ENCODE measurements at regions not wholly inside any gene's neighbourhood (a gene's known extent, or its start where the extent isn't known, plus 50 kb on each side); places are given as distances from the start of the nearest gene placed in this dataset.
"Not testable (repeated sequence)": the region's sequence is repeated elsewhere in the genome, so short reads cannot be mapped to it uniquely, and the experiment has no call there.

DNA sequence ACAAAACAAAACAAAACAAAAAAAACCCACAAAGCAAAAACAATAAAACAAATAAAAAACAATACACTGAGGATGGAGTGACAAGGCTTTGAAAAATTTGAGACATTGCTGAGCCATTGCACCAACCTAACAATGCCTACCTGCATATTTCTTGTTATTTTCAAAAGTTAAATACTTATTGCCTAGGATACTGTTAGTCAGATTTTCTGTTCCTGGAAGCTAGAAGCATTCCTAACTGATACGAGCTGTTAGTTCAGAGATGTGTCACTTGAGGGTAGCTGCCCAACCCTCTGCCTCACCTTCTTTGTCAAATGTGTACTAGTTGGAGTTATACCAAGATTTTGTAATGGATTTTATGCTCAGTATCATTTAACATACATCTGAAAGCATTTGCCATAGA, 187.2 kb downstream of the TXNL1 start:
- intact Hi-C loops (cut with DNase I), result no loop called here
- Histone ChIP-seq H3K4me1 (ENCODE audit: insufficient read depth) (no peaks in the 10 kb centered on the region), H3K9me3 (no peaks in the 10 kb centered on the region), H3K4me3 (no peak overlapping the region), H3K27me3 (no peaks in the 10 kb centered on the region), H3K36me3 (no peaks in the 10 kb centered on the region), H3K27ac (no peak overlapping the region)
- WGBS, 3 donors, result 81 to 85% (median 83%) methylated on average over 1 of the region's 1 CpG
- TF ChIP-seq CTCF (IDR thresholded peaks at IDR 0.05) (no peak), POLR2A (IDR thresholded peaks at IDR 0.05) (no peak), EP300 (IDR thresholded peaks at IDR 0.05) (no peak)
- DNase-seq, result no peak

DNA sequence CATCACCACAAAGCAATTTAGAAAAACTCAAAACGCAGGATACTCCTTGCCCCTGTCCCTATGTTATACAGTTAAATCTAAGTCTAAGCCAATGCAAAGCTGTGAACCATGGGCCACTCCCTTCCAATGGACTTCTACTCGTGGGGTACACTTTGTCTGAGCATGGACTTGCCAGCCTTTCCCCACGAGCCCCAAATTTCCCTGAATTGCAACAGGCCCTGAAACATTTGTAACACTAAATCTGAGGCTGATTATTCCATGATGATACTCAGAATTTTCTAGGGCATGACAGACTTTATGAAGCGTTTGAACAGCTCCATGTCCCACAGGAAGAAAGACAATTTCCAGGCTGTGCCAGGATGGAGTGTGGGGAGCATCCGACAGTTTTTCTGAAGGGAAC, 189.6 kb downstream of the TXNL1 start:
- no peaks in the 10 kb centered on the region for H3K27me3 ChIP-seq
- no peaks in the 10 kb centered on the region for H3K36me3 ChIP-seq
- no peak overlapping the region for H3K4me3 ChIP-seq
- no peak for TF ChIP-seq EP300 (IDR thresholded peaks at IDR 0.05)
- no peak for TF ChIP-seq CTCF (IDR thresholded peaks at IDR 0.05)
- no peak for TF ChIP-seq POLR2A (IDR thresholded peaks at IDR 0.05)
- H3K4me1 ChIP-seq (ENCODE audit: insufficient read depth), result no peaks in the 10 kb centered on the region
- no peaks in the 10 kb centered on the region for H3K9me3 ChIP-seq
- H3K27ac ChIP-seq, result no peak overlapping the region
- no peak for DNase-seq
- WGBS, 3 donors, result 91 to 94% (median 94%) methylated on average over 5 of the region's 5 CpGs
- intact Hi-C loops (cut with DNase I), result no loop called here

DNA sequence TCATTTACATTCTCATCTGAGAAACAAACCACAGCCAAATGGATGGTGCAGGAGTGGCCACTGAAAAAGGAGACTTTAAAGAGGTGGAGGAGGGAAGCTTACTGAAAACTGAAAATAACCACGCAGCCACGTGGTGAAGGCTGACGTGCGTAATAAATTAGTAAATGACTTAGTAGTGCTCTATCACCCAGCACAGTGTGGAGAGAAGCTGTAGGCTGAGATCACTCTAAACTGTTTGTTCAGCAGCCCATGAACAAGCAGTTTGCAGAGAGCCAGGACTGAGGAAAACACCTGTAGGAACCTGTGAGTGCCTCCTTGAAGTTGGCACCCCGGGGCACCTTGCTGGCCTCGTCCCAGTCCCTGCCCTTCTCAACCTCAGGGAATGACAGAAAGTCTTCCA, 193.0 kb downstream of the TXNL1 start:
- no peaks in the 10 kb centered on the region for H3K4me1 ChIP-seq (ENCODE audit: insufficient read depth)
- H3K27ac ChIP-seq, result no peak overlapping the region
- no peak overlapping the region for H3K4me3 ChIP-seq
- H3K9me3 ChIP-seq, result no peaks in the 10 kb centered on the region
- DNase-seq, result no peak
- TF ChIP-seq POLR2A (IDR thresholded peaks at IDR 0.05), result no peak
- TF ChIP-seq EP300 (IDR thresholded peaks at IDR 0.05), result no peak
- intact Hi-C loops (cut with DNase I), result no loop called here
- 58 to 71% (median 65%) methylated on average over 6 of the region's 6 CpGs for WGBS, 3 donors
- H3K36me3 ChIP-seq, result no peaks in the 10 kb centered on the region
- H3K27me3 ChIP-seq, result no peaks in the 10 kb centered on the region

GRCh38 chr18:56444201-56444600, 194.2 kb downstream of the TXNL1 start:
- Histone ChIP-seq H3K9me3 (no peaks in the 10 kb centered on the region), H3K4me3 (no peak overlapping the region), H3K4me1 (ENCODE audit: insufficient read depth) (no peaks in the 10 kb centered on the region), H3K27ac (no peak overlapping the region), H3K27me3 (no peaks in the 10 kb centered on the region), H3K36me3 (no peaks in the 10 kb centered on the region)
- WGBS, 3 donors, result 94 to 97% (median 96%) methylated on average over 3 of the region's 3 CpGs
- DNase-seq, result no peak
- no peak for TF ChIP-seq POLR2A (IDR thresholded peaks at IDR 0.05)
- no peak for TF ChIP-seq CTCF (IDR thresholded peaks at IDR 0.05)
- no peak for TF ChIP-seq EP300 (IDR thresholded peaks at IDR 0.05)
- intact Hi-C loops (cut with DNase I), result no loop called here

DNA sequence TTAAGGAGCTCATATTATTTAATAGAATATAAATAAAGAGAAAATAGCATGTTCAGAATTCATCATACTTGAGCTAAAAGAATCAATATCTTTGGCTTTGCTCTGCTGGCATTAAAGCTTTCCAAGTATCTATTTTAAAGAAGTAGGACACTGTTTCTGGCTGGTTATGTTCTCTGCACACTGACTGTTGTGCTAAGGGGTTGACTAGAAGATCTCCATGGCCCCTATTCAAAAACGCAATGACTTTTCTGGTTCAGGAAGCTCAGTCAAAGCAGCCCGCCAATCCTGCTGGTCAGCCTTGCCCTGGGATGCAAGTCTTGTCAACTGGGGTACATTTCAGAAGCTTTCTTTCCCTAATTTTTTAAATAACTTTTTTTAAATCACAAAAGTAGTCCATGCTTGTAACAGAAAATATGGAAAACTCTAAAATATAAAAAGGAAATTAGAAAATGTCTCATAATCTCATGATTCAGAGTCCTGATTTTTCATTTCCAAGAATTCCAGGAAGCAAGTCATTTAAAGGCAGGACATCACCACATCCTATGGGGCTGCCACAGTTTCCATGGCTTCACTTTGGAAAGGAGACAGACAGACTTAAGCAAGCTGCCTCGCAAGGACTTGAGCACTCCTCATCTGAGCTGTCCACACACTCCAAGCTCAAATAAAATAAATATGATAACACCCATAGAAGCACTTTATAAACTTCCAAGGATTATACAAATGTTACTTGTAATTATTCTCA, 195.1 kb downstream of the TXNL1 start:
- no peak for DNase-seq
- intact Hi-C loops (cut with DNase I), result no loop called here

DNA sequence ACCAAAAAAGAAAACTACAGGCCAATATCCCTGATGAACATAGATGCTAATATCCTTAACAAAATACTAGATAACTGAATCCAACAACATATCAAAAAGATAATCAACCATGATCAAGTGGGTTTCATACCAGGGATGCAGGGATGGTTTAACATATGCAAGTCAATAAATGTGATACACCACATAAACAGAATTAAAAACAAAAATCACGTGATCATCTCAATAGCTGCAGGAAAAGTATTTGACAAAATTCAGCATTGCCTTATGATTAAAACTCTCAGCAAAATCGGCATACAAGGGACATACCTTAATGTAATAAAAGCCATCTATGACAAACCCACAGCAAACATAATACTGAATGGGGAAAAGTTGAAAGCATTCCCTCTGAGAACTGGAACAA, 199.9 kb downstream of the TXNL1 start:
- DNase-seq; H3K27ac ChIP-seq; H3K27me3 ChIP-seq; H3K4me1 ChIP-seq (ENCODE audit: insufficient read depth); H3K9me3 ChIP-seq; H3K36me3 ChIP-seq; H3K4me3 ChIP-seq; intact Hi-C loops (cut with DNase I): not testable (repeated sequence)
- 88 to 95% (median 89%) methylated on average over 2 of the region's 2 CpGs for WGBS, 3 donors

More for the DNA sequence above, 195.1 kb downstream of the TXNL1 start:
- no peak for TF ChIP-seq EP300 (IDR thresholded peaks at IDR 0.05)
- no peak for TF ChIP-seq CTCF (IDR thresholded peaks at IDR 0.05)
- no peak for TF ChIP-seq POLR2A (IDR thresholded peaks at IDR 0.05)
- Histone ChIP-seq H3K36me3 (no peaks in the 10 kb centered on the region), H3K27me3 (no peaks in the 10 kb centered on the region), H3K27ac (no peak overlapping the region), H3K9me3 (no peaks in the 10 kb centered on the region), H3K4me3 (no peak overlapping the region), H3K4me1 (ENCODE audit: insufficient read depth) (no peaks in the 10 kb centered on the region)
- WGBS, 3 donors, result 79 to 89% (median 84%) methylated on average over 3 of the region's 3 CpGs

All from ovary (tissue), 7 donors.